ENCODE measurements at regions not wholly inside any gene's neighbourhood (a gene's known extent, or its start where the extent isn't known, plus 50 kb on each side); places are given as distances from the start of the nearest gene placed in this dataset.

GRCh38 chr2:147384659-147385058 is 460.2 kb upstream of the ACVR2A start:
- TF ChIP-seq CTCF (IDR thresholded peaks at IDR 0.05) (no peak), POLR2AphosphoS5 (IDR thresholded peaks at IDR 0.05) (no peak), POLR2A (IDR thresholded peaks at IDR 0.05) (no peak), EP300 (IDR thresholded peaks at IDR 0.05) (no peak)

Data from suprapubic skin (tissue), 4 donors.